ENCODE measurements at regions not wholly inside any gene's neighbourhood (a gene's known extent, or its start where the extent isn't known, plus 50 kb on each side); places are given as distances from the start of the nearest gene placed in this dataset.

DNA sequence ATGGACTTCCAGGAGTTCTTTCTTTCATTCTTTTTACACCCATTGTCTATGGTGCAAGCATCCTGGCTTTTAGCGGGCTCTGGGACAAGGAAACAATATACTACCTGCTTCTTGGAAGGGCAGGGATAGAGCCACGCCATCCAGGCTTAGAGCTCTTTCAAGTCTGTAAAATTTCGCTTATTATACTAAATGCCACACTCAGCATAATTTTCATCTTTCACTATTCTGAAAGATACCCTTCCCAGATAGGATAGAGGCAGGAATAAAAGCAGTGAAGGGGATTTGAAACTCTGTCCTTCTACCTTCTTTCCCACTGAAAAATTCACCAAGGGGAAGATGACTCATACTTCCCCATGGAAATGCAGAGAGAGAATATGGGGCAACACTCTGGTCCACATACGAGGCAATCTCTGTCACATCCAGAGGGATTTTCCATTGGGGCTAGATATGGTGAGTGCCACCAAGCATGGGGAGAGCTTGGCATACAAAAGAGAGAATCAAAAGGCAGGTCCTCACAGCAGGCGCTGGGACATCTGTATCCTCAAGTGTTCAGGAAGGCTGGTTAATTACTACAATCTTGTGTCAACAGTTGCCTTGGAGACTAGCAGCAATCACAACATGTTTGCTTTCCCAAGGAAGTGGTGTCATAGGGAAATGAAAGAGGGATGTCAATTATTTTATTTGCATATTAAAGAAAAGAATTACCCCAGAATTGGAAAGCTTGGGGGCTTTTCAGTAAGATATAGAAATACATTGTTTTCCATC, 127.6 kb downstream of the TDRD15 start:
- Histone ChIP-seq H3K4me3 (no peak overlapping the region), H3K27ac (peak overlapping the region in 1 of 21 experiments; percentile 39)

GRCh38 chr2:21253311-21254027, 129.7 kb downstream of the TDRD15 start:
- H3K4me3 ChIP-seq, result no peak overlapping the region
- H3K27ac ChIP-seq, result no peak overlapping the region

DNA sequence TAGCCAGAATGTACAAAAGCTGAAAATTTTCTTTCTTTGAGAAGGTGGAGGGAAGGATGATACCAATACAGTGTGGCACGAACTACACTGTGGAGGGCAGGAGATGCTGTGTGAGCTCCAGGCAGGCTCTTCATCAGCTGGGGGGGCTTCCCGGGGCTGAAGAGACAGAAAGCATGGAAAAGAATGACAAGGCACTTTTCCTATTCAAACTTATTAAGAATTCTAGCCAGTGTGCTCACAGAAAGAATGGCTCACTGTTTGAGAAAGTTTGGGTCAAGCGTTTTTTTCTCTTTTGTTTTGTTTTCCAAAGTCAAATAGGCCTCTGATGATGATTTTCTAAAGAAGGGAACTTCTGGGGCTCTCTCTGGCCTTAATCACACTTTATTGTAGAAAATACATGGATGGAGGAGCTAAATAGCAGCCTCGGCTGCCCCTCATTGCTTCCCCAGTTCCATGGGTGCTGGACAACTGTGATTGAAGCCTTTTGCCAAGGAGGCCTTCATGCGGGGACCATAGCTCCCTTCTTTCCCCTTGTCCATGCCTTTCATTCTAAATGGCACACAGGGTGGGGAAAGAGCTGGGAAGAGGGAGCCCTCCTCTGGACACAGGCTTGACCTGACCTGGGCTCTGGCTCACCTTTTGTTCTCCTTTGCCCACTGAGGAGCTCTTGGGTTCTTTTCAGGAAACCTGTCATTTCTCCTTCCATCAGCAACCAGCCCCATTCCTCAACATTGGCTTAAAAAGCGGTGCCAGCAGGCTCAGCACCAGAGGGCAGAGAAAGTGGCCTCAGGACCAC, 130.6 kb downstream of the TDRD15 start:
- H3K4me3 ChIP-seq, result no peak overlapping the region
- H3K27ac ChIP-seq, result no peak overlapping the region

DNA sequence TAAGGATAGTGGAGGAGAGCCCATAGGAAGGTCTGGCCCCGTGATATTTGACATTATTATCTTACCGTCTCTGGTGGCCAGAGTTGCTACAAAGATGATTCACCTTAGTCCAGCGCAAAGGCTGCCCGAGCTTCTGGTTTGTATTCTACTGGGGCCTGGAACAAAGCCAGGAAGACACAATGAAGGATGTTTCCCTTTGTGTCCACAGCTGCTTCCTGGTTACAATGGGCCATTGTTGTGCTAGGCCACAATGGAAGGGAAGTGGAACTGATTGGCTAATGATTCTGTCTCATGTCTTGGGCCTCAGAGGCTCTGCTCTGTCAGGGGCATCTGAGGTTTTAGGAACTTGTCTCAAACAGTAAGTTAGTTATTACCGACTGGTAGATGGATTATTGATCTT, 132.2 kb downstream of the TDRD15 start:
- peak overlapping the region in 1 of 21 experiments; percentile 14 for H3K27ac ChIP-seq
- no peak overlapping the region for H3K4me3 ChIP-seq

- H3K27ac ChIP-seq, result no peak overlapping the region
- H3K4me3 ChIP-seq, result no peak overlapping the region
These were observed 133.9 kb downstream of the TDRD15 start for GRCh38 chr2:21257621-21258020.

- Histone ChIP-seq H3K4me3 (no peak overlapping the region), H3K27ac (no peak overlapping the region)
These were observed 134.3 kb downstream of the TDRD15 start for GRCh38 chr2:21258082-21258481.

DNA sequence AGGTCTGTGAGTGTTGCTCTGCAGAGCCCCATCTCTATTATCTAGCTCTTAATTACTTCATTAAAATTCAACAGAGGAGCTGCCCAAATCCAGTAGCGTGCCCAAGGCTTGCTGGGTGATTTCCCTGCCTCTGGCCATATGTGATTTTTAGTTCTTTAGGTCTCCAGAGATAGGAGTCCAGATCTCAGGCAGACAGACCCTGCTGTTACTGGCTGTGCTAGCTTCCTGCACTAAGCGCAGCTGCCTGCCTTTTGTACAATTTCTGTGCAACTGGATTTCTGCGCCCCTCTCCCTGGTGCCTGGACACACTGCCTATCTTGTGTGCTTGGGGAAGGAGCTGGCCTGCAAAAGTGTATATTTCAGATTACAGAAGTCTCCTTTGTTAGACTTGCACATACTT, 136.5 kb downstream of the TDRD15 start:
- H3K4me3 ChIP-seq, result no peak overlapping the region
- no peak overlapping the region for H3K27ac ChIP-seq

DNA sequence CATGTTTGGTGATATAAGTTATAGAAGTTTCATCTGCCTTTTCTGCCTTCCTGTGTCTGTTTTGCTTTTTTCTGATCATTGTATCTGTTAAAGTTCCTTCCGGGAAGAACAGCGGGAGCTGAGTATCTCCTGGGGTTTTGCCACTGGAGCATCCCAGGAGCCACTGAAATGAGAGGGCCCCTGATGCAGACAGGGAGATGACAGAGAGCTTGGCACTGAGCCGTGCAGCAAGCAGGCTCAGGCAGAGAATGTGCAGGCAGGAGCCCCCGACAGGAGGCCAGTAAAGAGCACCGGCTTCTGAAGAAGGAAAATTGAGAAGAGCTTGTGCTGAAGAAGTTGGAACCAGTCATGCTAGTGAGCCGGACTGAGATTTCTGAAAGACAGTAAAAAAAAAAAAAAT, 137.8 kb downstream of the TDRD15 start:
- Histone ChIP-seq H3K4me3 (no peak overlapping the region), H3K27ac (no peak overlapping the region)

- no peak overlapping the region for H3K4me3 ChIP-seq
- H3K27ac ChIP-seq, result no peak overlapping the region
These were observed 138.7 kb downstream of the TDRD15 start for GRCh38 chr2:21262426-21262940.

DNA sequence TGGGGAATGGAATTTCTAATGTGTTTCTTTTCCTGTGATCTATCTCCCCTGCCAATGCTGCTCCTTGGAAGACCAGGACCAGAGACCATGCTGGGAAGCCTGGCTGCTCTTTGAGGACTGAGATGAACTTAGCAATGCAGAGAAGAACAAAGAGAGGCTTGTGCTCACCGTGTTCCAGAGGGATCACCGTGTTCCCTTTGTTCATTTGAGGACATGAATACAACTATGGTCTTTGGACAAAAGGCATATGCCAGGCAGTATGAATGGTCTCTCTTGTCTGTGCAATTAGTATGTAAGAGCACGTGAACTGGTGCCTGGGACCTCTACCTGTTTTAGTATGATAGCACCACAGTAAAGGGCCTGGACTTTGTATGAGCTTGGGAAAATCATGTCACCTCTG, 139.9 kb downstream of the TDRD15 start:
- H3K27ac ChIP-seq, result no peak overlapping the region

DNA sequence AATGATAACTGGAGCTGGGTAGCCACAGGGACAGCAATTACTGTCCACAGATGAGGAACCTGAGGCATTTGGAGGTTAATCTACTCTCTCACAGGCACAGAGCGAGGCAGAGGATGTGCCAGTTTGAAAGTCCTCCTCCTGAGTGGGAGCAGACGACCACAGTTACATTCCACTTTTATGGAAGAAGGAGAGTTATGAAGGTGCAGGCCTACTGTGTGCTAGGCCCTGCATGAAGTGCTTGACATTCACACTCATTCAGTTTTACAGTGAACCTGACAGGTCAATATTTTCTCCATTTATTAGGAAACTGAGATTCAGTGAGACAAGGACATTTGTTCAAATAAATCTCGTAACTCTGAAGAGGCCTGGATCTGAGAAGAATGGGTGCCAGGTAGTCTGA, 142.0 kb downstream of the TDRD15 start:
- no peak overlapping the region for H3K27ac ChIP-seq
- H3K4me3 ChIP-seq, result no peak overlapping the region

More for the DNA sequence above, 139.9 kb downstream of the TDRD15 start:
- no peak overlapping the region for H3K4me3 ChIP-seq

GRCh38 chr2:21267232-21267835, 143.6 kb downstream of the TDRD15 start:
- H3K27ac ChIP-seq, result no peak overlapping the region
- no peak overlapping the region for H3K4me3 ChIP-seq

DNA sequence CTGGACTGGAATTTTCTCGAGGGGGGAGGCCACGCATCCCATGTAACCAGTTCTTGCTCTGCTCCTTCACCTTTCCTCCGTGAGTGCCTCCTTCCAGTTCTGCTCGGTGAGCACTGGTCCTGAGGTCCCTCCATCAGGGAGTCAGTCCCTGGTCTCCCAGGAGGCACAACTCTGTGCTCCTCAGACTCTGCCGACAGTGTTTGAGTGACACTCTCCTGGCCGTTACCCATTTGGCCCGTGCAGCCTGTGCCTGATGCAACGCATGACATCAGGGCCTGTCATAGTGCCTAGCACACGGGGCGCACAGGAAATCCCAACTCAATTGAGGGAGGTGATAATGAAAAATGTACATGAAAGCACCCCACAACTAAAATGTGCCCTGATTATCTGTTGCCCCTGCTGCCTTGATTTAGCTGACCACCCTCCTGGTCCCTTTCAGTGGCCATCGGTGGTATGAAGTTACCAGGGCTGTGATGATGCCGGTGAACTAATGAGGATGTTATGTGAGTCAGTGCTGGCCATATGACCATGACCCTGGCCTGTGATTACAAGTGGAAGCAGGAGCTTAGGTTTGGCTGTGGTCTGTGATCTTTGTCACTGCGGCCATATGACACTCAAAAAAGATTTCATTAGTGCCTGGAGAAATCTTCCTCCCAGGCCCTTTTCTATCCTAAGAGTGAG, 144.6 kb downstream of the TDRD15 start:
- H3K27ac ChIP-seq, result no peak overlapping the region

DNA sequence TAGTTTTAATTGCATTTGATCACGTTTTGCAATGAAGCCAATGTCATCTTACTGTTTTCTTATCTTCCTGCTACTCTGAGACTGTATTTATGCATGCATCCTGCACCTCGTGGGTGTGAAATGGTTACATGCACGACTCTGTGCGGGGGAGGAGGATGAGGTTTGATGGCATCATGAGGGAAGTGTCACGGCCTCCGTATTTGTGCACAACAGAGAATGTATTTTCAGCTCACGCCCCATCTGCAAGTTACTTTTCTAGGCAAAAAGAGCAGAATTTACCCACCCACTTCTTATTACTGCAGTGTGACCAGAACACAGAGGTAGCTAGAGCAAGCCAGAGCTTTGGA, 145.1 kb downstream of the TDRD15 start:
- H3K4me3 ChIP-seq, result no peak overlapping the region
- no peak overlapping the region for H3K27ac ChIP-seq

More for the DNA sequence above, 144.6 kb downstream of the TDRD15 start:
- H3K4me3 ChIP-seq, result no peak overlapping the region

GRCh38 chr2:21269382-21269781, 145.6 kb downstream of the TDRD15 start:
- no peak overlapping the region for H3K27ac ChIP-seq

GRCh38 chr2:21270083-21270491, 146.3 kb downstream of the TDRD15 start:
- Histone ChIP-seq H3K27ac (no peak overlapping the region), H3K4me3 (no peak overlapping the region)

More at GRCh38 chr2:21269382-21269781, 145.6 kb downstream of the TDRD15 start:
- H3K4me3 ChIP-seq, result no peak overlapping the region

GRCh38 chr2:21270708-21271122, 146.9 kb downstream of the TDRD15 start:
- no peak overlapping the region for H3K4me3 ChIP-seq
- no peak overlapping the region for H3K27ac ChIP-seq

GRCh38 chr2:21276163-21276562, 152.4 kb downstream of the TDRD15 start:
- Histone ChIP-seq H3K27ac (no peak overlapping the region), H3K4me3 (no peak overlapping the region)

Measured in skin epidermis (tissue), 12 donors.